ENCODE measurements at regions not wholly inside any gene's neighbourhood (a gene's known extent, or its start where the extent isn't known, plus 50 kb on each side); places are given as distances from the start of the nearest gene placed in this dataset.

GRCh38 chrX:54695231-54695630 is 102.8 kb downstream of the ITIH6 start:
- Mint-ChIP-seq H3K4me3 (no peak overlapping the region), H3K4me1 (no peaks in the 10 kb centered on the region), H3K9me3 (peaks cover 0 to 11% (median 3%) of the 10 kb centered on the region in 7 donors), H3K36me3 (no peaks in the 10 kb centered on the region), H3K27ac (no peak overlapping the region), H3K27me3 (ENCODE audit: low read depth in 3 of 3) (peaks cover 1 to 3% (median 1%) of the 10 kb centered on the region in 3 donors)
- no peak for TF ChIP-seq CTCF (IDR thresholded peaks at IDR 0.05)
- Histone ChIP-seq H2AFZ (ENCODE audit: insufficient read depth, low read depth, low read length, poor library complexity, severe bottlenecking) (no peak overlapping the region), H3K79me2 (ENCODE audit: insufficient read depth, low read length) (no peaks in the 10 kb centered on the region), H3K27ac (ENCODE audit: low read depth in 1 of 2, low read length in 2 of 2) (no peak overlapping the region), H3K4me2 (replicated peaks; ENCODE audit: extremely low read depth, low read length, poor library complexity, severe bottlenecking) (no peak overlapping the region), H3K4me3 (replicated peaks in 1 of 3; ENCODE audit: low read depth in 2 of 3, low read length in 3 of 3) (no peak overlapping the region), H3K27me3 (ENCODE audit: control insufficient read depth in 2 of 2, insufficient read depth in 2 of 2, low read length in 2 of 2) (no peaks in the 10 kb centered on the region), H3K9me3 (replicated peaks in 1 of 2; ENCODE audit: control insufficient read depth in 1 of 2, insufficient read depth in 1 of 2, low read length in 2 of 2) (no peaks in the 10 kb centered on the region), H4K20me1 (ENCODE audit: insufficient read depth, low read length) (no peaks in the 10 kb centered on the region), H3K9ac (ENCODE audit: insufficient read depth, low read length, poor library complexity, severe bottlenecking) (no peak overlapping the region), H3K36me3 (replicated peaks in 1 of 2; ENCODE audit: control insufficient read depth in 1 of 2, insufficient read depth in 2 of 2, low read length in 2 of 2) (no peaks in the 10 kb centered on the region), H3K4me1 (ENCODE audit: control insufficient read depth in 1 of 2, insufficient read depth in 2 of 2, low read length in 2 of 2) (no peaks in the 10 kb centered on the region)
- DNase-seq: no peak
- no CpG with 5 or more reads among the region's 2 CpGs for WGBS (ENCODE audit: insufficient coverage)
- intact Hi-C loops (cut with micrococcal nuclease): no loop called here

GRCh38 chrX:54695816-54696487 is 102.1 kb downstream of the ITIH6 start:
- H3K27ac Mint-ChIP-seq: no peak overlapping the region
- WGBS (ENCODE audit: insufficient coverage): no CpG with 5 or more reads among the region's 6 CpGs
- no peaks in the 10 kb centered on the region for H3K4me1 ChIP-seq (ENCODE audit: control insufficient read depth in 1 of 2, insufficient read depth in 2 of 2, low read length in 2 of 2)
- TF ChIP-seq CTCF (IDR thresholded peaks at IDR 0.05): no peak
- H3K36me3 Mint-ChIP-seq: no peaks in the 10 kb centered on the region
- no peaks in the 10 kb centered on the region for H3K79me2 ChIP-seq (ENCODE audit: insufficient read depth, low read length)
- H3K27ac ChIP-seq (ENCODE audit: low read depth in 1 of 2, low read length in 2 of 2): no peak overlapping the region
- no peaks in the 10 kb centered on the region for H3K27me3 ChIP-seq (ENCODE audit: control insufficient read depth in 2 of 2, insufficient read depth in 2 of 2, low read length in 2 of 2)
- H3K4me3 Mint-ChIP-seq: no peak overlapping the region
- intact Hi-C loops (cut with micrococcal nuclease): no loop called here
- no peak overlapping the region for H3K9ac ChIP-seq (ENCODE audit: insufficient read depth, low read length, poor library complexity, severe bottlenecking)
- no peak for DNase-seq
- peaks cover 0 to 11% (median 6%) of the 10 kb centered on the region in 7 donors for H3K9me3 Mint-ChIP-seq
- H3K9me3 ChIP-seq (replicated peaks in 1 of 2; ENCODE audit: control insufficient read depth in 1 of 2, insufficient read depth in 1 of 2, low read length in 2 of 2): no peaks in the 10 kb centered on the region
- H4K20me1 ChIP-seq (ENCODE audit: insufficient read depth, low read length): no peaks in the 10 kb centered on the region
- no peak overlapping the region for H3K4me2 ChIP-seq (replicated peaks; ENCODE audit: extremely low read depth, low read length, poor library complexity, severe bottlenecking)
- peaks cover 1 to 3% (median 1%) of the 10 kb centered on the region in 3 donors for H3K27me3 Mint-ChIP-seq (ENCODE audit: low read depth in 3 of 3)
- H3K4me1 Mint-ChIP-seq: no peaks in the 10 kb centered on the region
- no peak overlapping the region for H2AFZ ChIP-seq (ENCODE audit: insufficient read depth, low read depth, low read length, poor library complexity, severe bottlenecking)
- H3K4me3 ChIP-seq (replicated peaks in 1 of 3; ENCODE audit: low read depth in 2 of 3, low read length in 3 of 3): no peak overlapping the region
- no peaks in the 10 kb centered on the region for H3K36me3 ChIP-seq (replicated peaks in 1 of 2; ENCODE audit: control insufficient read depth in 1 of 2, insufficient read depth in 2 of 2, low read length in 2 of 2)
